Ishikawa (cell line): ENCODE measurements at regions not wholly inside any gene's neighbourhood (a gene's known extent, or its start where the extent isn't known, plus 50 kb on each side); places are given as distances from the start of the nearest gene placed in this dataset.

ENCODE experiments used
- CEBPB ChIP-seq: IDR thresholded peaks from 2 replicates; pipeline ENCODE4 v1.6.1; 2012
- CREB1 ChIP-seq: IDR thresholded peaks from 2 replicates; pipeline ENCODE4 v1.6.1; 2012; ENCODE audit warnings: low read depth
- EGR1 ChIP-seq: IDR thresholded peaks from 2 replicates; pipeline ENCODE4 v1.6.1; 2012
- EP300 ChIP-seq: IDR thresholded peaks from 2 replicates; pipeline ENCODE4 v1.6.1; 2012; ENCODE audit warnings: borderline replicate concordance
- FOXM1 ChIP-seq: IDR thresholded peaks from 2 replicates; pipeline ENCODE4 v1.6.1; 2012; ENCODE audit warnings: low read depth, borderline replicate concordance
- MAX ChIP-seq: IDR thresholded peaks from 2 replicates; pipeline ENCODE4 v1.6.1; 2012
- RAD21 ChIP-seq: IDR thresholded peaks from 2 replicates; pipeline ENCODE4 v1.6.1; 2012; ENCODE audit warnings: low read depth
- REST ChIP-seq: IDR thresholded peaks from 2 replicates; pipeline ENCODE4 v1.6.1; 2012; ENCODE audit warnings: low read depth, mild to moderate bottlenecking
- TAF1 ChIP-seq: IDR thresholded peaks from 2 replicates; pipeline ENCODE4 v1.6.1; 2012; ENCODE audit warnings: low read depth, mild to moderate bottlenecking
- TF ChIP-seq, protein P1 (sequence below): IDR thresholded peaks from 2 replicates; pipeline ENCODE4 v1.6.1; 2012

DNA sequence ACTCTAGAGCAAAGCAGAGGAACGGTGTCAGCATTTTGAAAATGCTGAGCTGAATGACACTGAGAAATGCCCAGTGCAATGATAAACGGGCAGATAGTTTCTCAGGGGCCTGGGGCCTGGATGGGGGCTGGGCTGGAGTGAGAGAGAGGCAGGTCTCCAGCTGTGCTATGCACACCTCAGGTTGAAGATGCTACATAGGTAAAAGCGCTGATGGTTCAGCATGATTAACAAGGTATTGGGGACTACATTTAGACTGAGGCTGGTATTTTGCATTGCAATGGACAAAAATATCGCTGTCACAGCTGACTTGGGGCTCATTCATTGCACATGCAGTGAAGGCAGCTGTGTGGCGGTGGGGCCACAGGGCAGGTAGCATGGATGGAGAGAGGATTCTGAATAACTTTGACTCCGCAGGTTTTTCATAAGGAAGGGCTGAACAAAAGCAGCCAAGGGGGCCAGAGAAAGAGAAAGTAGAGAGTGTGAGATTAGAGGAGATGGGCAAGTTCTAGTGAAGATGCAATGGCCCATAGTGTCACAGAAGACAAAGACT, 290.8 kb upstream of the ZNF32 start:
- TF ChIP-seq REST (no peak), EP300 (no peak), TAF1 (no peak), EGR1 (no peak), FOXM1 (no peak), RAD21 (no peak), MAX (no peak), CREB1 (no peak), CEBPB (no peak)
- TF ChIP-seq, protein P1, sequence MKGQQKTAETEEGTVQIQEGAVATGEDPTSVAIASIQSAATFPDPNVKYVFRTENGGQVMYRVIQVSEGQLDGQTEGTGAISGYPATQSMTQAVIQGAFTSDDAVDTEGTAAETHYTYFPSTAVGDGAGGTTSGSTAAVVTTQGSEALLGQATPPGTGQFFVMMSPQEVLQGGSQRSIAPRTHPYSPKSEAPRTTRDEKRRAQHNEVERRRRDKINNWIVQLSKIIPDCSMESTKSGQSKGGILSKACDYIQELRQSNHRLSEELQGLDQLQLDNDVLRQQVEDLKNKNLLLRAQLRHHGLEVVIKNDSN = no peak
